Suppressor macrophage treated with lipopolysaccharide for 4 hours (primary cell): ENCODE measurements at regions not wholly inside any gene's neighbourhood (a gene's known extent, or its start where the extent isn't known, plus 50 kb on each side); places are given as distances from the start of the nearest gene placed in this dataset.
A peak's percentile ranks its signal among the peaks of the same experiment; 100 is the strongest.
"Not testable (repeated sequence)": the region's sequence is repeated elsewhere in the genome, so short reads cannot be mapped to it uniquely, and the experiment has no call there.

ENCODE experiments used
- DNase-seq: peaks from one replicate; pipeline ENCODE4 v3.0.0-alpha.2; 2020

- no peak for DNase-seq
Observed at GRCh38 chr10:62996516-62996915, 136.6 kb upstream of the NRBF2 start.

- no peak for DNase-seq
Observed at GRCh38 chr10:62993121-62993520, 140.0 kb upstream of the NRBF2 start.

GRCh38 chr10:62992145-62992721, 140.9 kb upstream of the NRBF2 start:
- peak; percentile 26 for DNase-seq

- DNase-seq: peak; percentile 23
Observed at GRCh38 chr10:62990126-62990525, 143.0 kb upstream of the NRBF2 start.

GRCh38 chr10:62985807-62986600, 147.1 kb upstream of the NRBF2 start:
- no peak for DNase-seq

- no peak for DNase-seq
Observed at GRCh38 chr10:62981096-62981495, 152.0 kb upstream of the NRBF2 start.

- DNase-seq: peak; percentile 3
Observed at GRCh38 chr10:62980687-62981086, 152.4 kb upstream of the NRBF2 start.

GRCh38 chr10:62979921-62980320, 153.2 kb upstream of the NRBF2 start:
- DNase-seq: no peak

- DNase-seq: no peak
Observed at GRCh38 chr10:62978482-62978881, 154.6 kb upstream of the NRBF2 start.

GRCh38 chr10:62974795-62975194, 158.3 kb upstream of the NRBF2 start:
- DNase-seq: peak; percentile 14

- DNase-seq: no peak
Observed at GRCh38 chr10:62972103-62972502, 155.9 kb upstream of the EGR2 start.

- no peak for DNase-seq
Observed at GRCh38 chr10:62964026-62964425, 147.9 kb upstream of the EGR2 start.

GRCh38 chr10:62961951-62962523, 145.9 kb upstream of the EGR2 start:
- no peak for DNase-seq

GRCh38 chr10:62960416-62960815, 144.2 kb upstream of the EGR2 start:
- DNase-seq: no peak

- DNase-seq: no peak
Observed at GRCh38 chr10:62959553-62959952, 143.4 kb upstream of the EGR2 start.

GRCh38 chr10:62958980-62959379, 142.8 kb upstream of the EGR2 start:
- no peak for DNase-seq

GRCh38 chr10:62946278-62946677, 130.1 kb upstream of the EGR2 start:
- no peak for DNase-seq

GRCh38 chr10:62939698-62940097, 123.5 kb upstream of the EGR2 start:
- no peak for DNase-seq

- DNase-seq: no peak
Observed at GRCh38 chr10:62938672-62939071, 122.5 kb upstream of the EGR2 start.

GRCh38 chr10:62937674-62938073, 121.5 kb upstream of the EGR2 start:
- DNase-seq: no peak

- DNase-seq: no peak
Observed at GRCh38 chr10:62935022-62935421, 118.9 kb upstream of the EGR2 start.

- DNase-seq: peak; percentile 14
Observed at GRCh38 chr10:62934258-62934657, 118.1 kb upstream of the EGR2 start.

- not testable (repeated sequence) for DNase-seq
Observed at GRCh38 chr10:62928763-62929162, 112.6 kb upstream of the EGR2 start.

GRCh38 chr10:62926407-62926806, 110.2 kb upstream of the EGR2 start:
- no peak for DNase-seq
